IMR-90 (cell line): ENCODE measurements at regions not wholly inside any gene's neighbourhood (a gene's known extent, or its start where the extent isn't known, plus 50 kb on each side); places are given as distances from the start of the nearest gene placed in this dataset.

ENCODE experiments used
- ATAC-seq: fragments of 200-7000 bp; cut with Tn5 transposase; 2 replicates; pipeline ENCODE4 v1.9.1; 2020; ENCODE audit warnings: low read depth, mild to moderate bottlenecking, moderate library complexity
- BruUV-seq: library from RNA; stranded (reverse); fragments of 400-500 nt; replicated peaks from 2 replicates; lab custom pipeline; 2021; lab: Mats Ljungman, UMichigan
- CTCF ChIA-PET: fragments of 300-600 bp; formaldehyde crosslinking; extraction: SDS; loops from one replicate; lab custom pipeline; 2021; ENCODE audit warnings: antibody characterized with exemption; lab: Yijun Ruan, JAX
- POLR2A ChIA-PET: fragments of 300-600 bp; sonication (Branson Sonifier 250); formaldehyde crosslinking; loops from one replicate; lab custom pipeline; 2022; ENCODE audit warnings: antibody characterized with exemption; ENCODE audit not compliant: unreplicated experiment; lab: Charles Lee
- DNase-seq: peaks from one replicate; pipeline ENCODE4 v3.0.0; 2013
- H2AFZ ChIP-seq: replicated peaks from 2 replicates; pipeline ENCODE3; 2013; ENCODE audit warnings: low read length, mild to moderate bottlenecking; ENCODE audit not compliant: poor library complexity
- H2AK5ac ChIP-seq: 2 replicates; pipeline ENCODE4 v1.6.1; 2013; ENCODE audit warnings: low read depth, low read length, inconsistent platforms
- H2AK9ac ChIP-seq: replicated peaks from 2 replicates; pipeline ENCODE3; 2013; ENCODE audit warnings: mild to moderate bottlenecking, low read depth, low read length, moderate library complexity; ENCODE audit not compliant: poor library complexity
- H2BK120ac ChIP-seq: 2 replicates; pipeline ENCODE4 v1.6.1; 2013; ENCODE audit warnings: low read depth, low read length, inconsistent platforms
- H2BK15ac ChIP-seq: 3 replicates; pipeline ENCODE4 v1.6.1; 2013; ENCODE audit warnings: low read depth, low read length, inconsistent platforms
- H2BK20ac ChIP-seq: 2 replicates; pipeline ENCODE4 v1.6.1; 2013; ENCODE audit warnings: low read depth, mild to moderate bottlenecking, inconsistent platforms, low read length, moderate library complexity
- H2BK5ac ChIP-seq: 2 replicates; pipeline ENCODE4 v1.6.1; 2013; ENCODE audit warnings: mild to moderate bottlenecking, low read depth, low read length, inconsistent platforms; ENCODE audit not compliant: poor library complexity, severe bottlenecking
- H3K14ac ChIP-seq: replicated peaks from 2 replicates; pipeline ENCODE4 v1.6.1; 2013; ENCODE audit warnings: low read depth, low read length, inconsistent platforms
- H3K18ac ChIP-seq: 2 replicates; pipeline ENCODE4 v1.6.1; 2013; ENCODE audit warnings: low read depth, low read length, control low read depth
- H3K23ac ChIP-seq: 2 replicates; pipeline ENCODE4 v1.6.1; 2013; ENCODE audit warnings: low read depth, low read length, inconsistent platforms
- H3K27ac ChIP-seq: 2 replicates; pipeline ENCODE4 v1.5.1; 2013; ENCODE audit warnings: mild to moderate bottlenecking, control low read depth, low read length; ENCODE audit not compliant: insufficient read depth
- H3K27me3 ChIP-seq: 2 replicates; pipeline ENCODE4 v1.6.1; 2013; ENCODE audit warnings: low read length; ENCODE audit not compliant: control insufficient read depth, insufficient read depth
- H3K36me3 ChIP-seq: 2 replicates; pipeline ENCODE4 v1.6.1; 2013; ENCODE audit warnings: low read length, mixed read lengths; ENCODE audit not compliant: control insufficient read depth, insufficient read depth
- H3K4ac ChIP-seq: 2 replicates; pipeline ENCODE4 v1.6.1; 2013; ENCODE audit warnings: low read depth, low read length, inconsistent platforms
- H3K4me1 ChIP-seq: 2 replicates; pipeline ENCODE4 v1.6.1; 2013; ENCODE audit warnings: low read length, mixed read lengths; ENCODE audit not compliant: control insufficient read depth, insufficient read depth
- H3K4me2 ChIP-seq: 2 replicates; pipeline ENCODE4 v1.6.1; 2013; ENCODE audit warnings: low read depth, mild to moderate bottlenecking, control low read depth, low read length, moderate library complexity
- H3K4me3 ChIP-seq: 2 replicates; pipeline ENCODE4 v1.5.1; 2013; ENCODE audit warnings: low read depth, mild to moderate bottlenecking, control low read depth, low read length, moderate library complexity; ENCODE audit not compliant: insufficient read depth
- H3K56ac ChIP-seq: 2 replicates; pipeline ENCODE4 v1.6.1; 2013; ENCODE audit warnings: low read length, inconsistent platforms; ENCODE audit not compliant: insufficient read depth; ENCODE audit errors: extremely low read depth
- H3K79me1 ChIP-seq, 2 experiments: 2 replicates each; pipeline ENCODE4 v1.6.1; 2013; ENCODE audit warnings: low read length in 2 of 2, inconsistent platforms in 1 of 2, low read depth in 1 of 2
- H3K9ac ChIP-seq: 2 replicates; pipeline ENCODE4 v1.6.1; 2013; ENCODE audit warnings: low read depth, low read length, control low read depth
- H3K9me1 ChIP-seq: 2 replicates; pipeline ENCODE4 v1.6.1; 2013; ENCODE audit warnings: low read length, inconsistent platforms; ENCODE audit not compliant: insufficient read depth
- H3K9me3 ChIP-seq: 2 replicates; pipeline ENCODE4 v1.6.1; 2013; ENCODE audit warnings: low read length; ENCODE audit not compliant: control insufficient read depth, insufficient read depth
- H4K20me1 ChIP-seq: 2 replicates; pipeline ENCODE4 v1.6.1; 2013; ENCODE audit warnings: low read length, inconsistent platforms; ENCODE audit not compliant: insufficient read depth
- H4K5ac ChIP-seq: 2 replicates; pipeline ENCODE4 v1.6.1; 2013; ENCODE audit warnings: mild to moderate bottlenecking, low read depth, low read length, control low read depth
- H4K8ac ChIP-seq, 2 experiments: 2 replicates each; pipeline ENCODE4 v1.6.1; 2013; ENCODE audit warnings: low read depth in 2 of 2, low read length in 2 of 2, control low read depth in 1 of 2, inconsistent platforms in 1 of 2
- H4K91ac ChIP-seq: 2 replicates; pipeline ENCODE4 v1.6.1; 2013; ENCODE audit warnings: low read depth, low read length, inconsistent platforms; ENCODE audit not compliant: insufficient read depth
- MAFK ChIP-seq: IDR thresholded peaks from 2 replicates; pipeline ENCODE4 v1.6.1; 2012; ENCODE audit warnings: low read depth, low read length, improper control_type of control experiment
- WGBS, 2 experiments: methylation state at CpG; one replicate each; pipeline versions ENCODE4 v1.1.5 to v1.1.7; 2013; ENCODE audit warnings: missing lambda C conversion rate in 2 of 2; ENCODE audit not compliant: insufficient read length in 1 of 2; ENCODE audit errors: extremely low coverage in 2 of 2; 5-methylcytosine and 5-hydroxymethylcytosine counted together
- dilution Hi-C: fragments of 300-500 bp; cut with HindIII; formaldehyde crosslinking; loops from one replicate; pipeline ENCODE4 v1.14.3; 2018; ENCODE audit warnings: low sequenced_read_pairs; ENCODE audit not compliant: unreplicated experiment
- in situ Hi-C: fragments of 300-500 bp; cut with MboI; formaldehyde crosslinking; loops from 3 replicates; pipeline ENCODE4 v1.14.3; 2019; ENCODE audit warnings: low sequenced_read_pairs, inconsistent platforms, mixed read lengths
- intact Hi-C: fragments of 100-400 bp; cut with micrococcal nuclease; formaldehyde crosslinking; loops from 2 replicates; pipeline ENCODE4 v1.10.0; 2022

GRCh38 chr10:118820326-118821116 is 65.8 kb upstream of the CACUL1 start:
- 78% methylated on average over 7 of the region's 16 CpGs; no CpG with 5 or more reads in 1 of the 2 experiments for WGBS, 2 experiments
- no peak overlapping the region for H3K9ac ChIP-seq
- H2AK5ac ChIP-seq: no peak overlapping the region
- H3K56ac ChIP-seq: no peak overlapping the region
- no peak overlapping the region for H3K14ac ChIP-seq
- no peaks in the 10 kb centered on the region for H3K9me1 ChIP-seq
- H3K27ac ChIP-seq: no peak overlapping the region
- no peak overlapping the region for H3K4me2 ChIP-seq
- DNase-seq: no peak
- no peak for ATAC-seq
- H2BK120ac ChIP-seq: no peak overlapping the region
- in situ Hi-C loops (no loop called here), intact Hi-C loops (no loop called here), dilution Hi-C loops (no loop called here)
- no peak overlapping the region for H2AFZ ChIP-seq
- no peaks in the 10 kb centered on the region for H3K9me3 ChIP-seq
- H3K18ac ChIP-seq: no peak overlapping the region
- H3K4me1 ChIP-seq: no peaks in the 10 kb centered on the region
- POLR2A ChIA-PET: interaction anchor here (0.5 kb wide), 1 partner anchor 266 kb away, joined by 5 read pairs; no protein-coding TSS in a partner anchor
- no peak overlapping the region for H3K4ac ChIP-seq
- peaks cover 3% of the 10 kb centered on the region; the same call in 1 of the 2 replicates for H3K27me3 ChIP-seq
- TF ChIP-seq MAFK: no peak
- H4K20me1 ChIP-seq: no peaks in the 10 kb centered on the region
- H3K79me1 ChIP-seq: no peaks in the 10 kb centered on the region
- no peak overlapping the region for H4K91ac ChIP-seq
- H2BK5ac ChIP-seq: no peak overlapping the region
- no peak overlapping the region for H4K8ac ChIP-seq
- H3K36me3 ChIP-seq: no peaks in the 10 kb centered on the region
- no peak overlapping the region for H3K23ac ChIP-seq
- no TSS peak for BruUV-seq
- CTCF ChIA-PET: interaction anchor here (0.6 kb wide), 1 partner anchor 28 kb away, joined by 5 read pairs; no protein-coding TSS in a partner anchor
- no peak overlapping the region for H4K5ac ChIP-seq
- H3K4me3 ChIP-seq: no peak overlapping the region
- peak overlapping the region; percentile 55 for H2AK9ac ChIP-seq
- no peak overlapping the region for H2BK20ac ChIP-seq
- no peak overlapping the region for H2BK15ac ChIP-seq
